Midbrain (tissue), 1 donor: ENCODE measurements at regions not wholly inside any gene's neighbourhood (a gene's known extent, or its start where the extent isn't known, plus 50 kb on each side); places are given as distances from the start of the nearest gene placed in this dataset.

ENCODE experiments used
- DNase-seq: peaks from one replicate; lab custom pipeline; 2025; lab: John Stamatoyannopoulos, UW

- DNase-seq, result no peak
Observed at GRCh38 chr2:19545507-19545906, 187.1 kb upstream of the OSR1 start.

GRCh38 chr2:19543663-19544383 is 185.4 kb upstream of the OSR1 start:
- no peak for DNase-seq

GRCh38 chr2:19542796-19543662 is 184.6 kb upstream of the OSR1 start:
- no peak for DNase-seq

GRCh38 chr2:19541884-19542283 is 183.5 kb upstream of the OSR1 start:
- no peak for DNase-seq

GRCh38 chr2:19540739-19541525 is 182.5 kb upstream of the OSR1 start:
- DNase-seq, result no peak

- no peak for DNase-seq
Observed at GRCh38 chr2:19538411-19538963, 180.1 kb upstream of the OSR1 start.

- DNase-seq, result no peak
Observed at GRCh38 chr2:19536136-19536535, 177.7 kb upstream of the OSR1 start.

GRCh38 chr2:19532547-19533196 is 174.2 kb upstream of the OSR1 start:
- no peak for DNase-seq

GRCh38 chr2:19529677-19530076 is 171.3 kb upstream of the OSR1 start:
- no peak for DNase-seq

GRCh38 chr2:19527771-19528170 is 169.3 kb upstream of the OSR1 start:
- DNase-seq, result no peak

GRCh38 chr2:19525313-19525712 is 166.9 kb upstream of the OSR1 start:
- no peak for DNase-seq

GRCh38 chr2:19519045-19519444 is 160.6 kb upstream of the OSR1 start:
- no peak for DNase-seq

- DNase-seq, result no peak
Observed at GRCh38 chr2:19507137-19507536, 148.7 kb upstream of the OSR1 start.

- no peak for DNase-seq
Observed at GRCh38 chr2:19505199-19506136, 147.0 kb upstream of the OSR1 start.

GRCh38 chr2:19504400-19505198 is 146.2 kb upstream of the OSR1 start:
- no peak for DNase-seq

GRCh38 chr2:19503915-19504314 is 145.5 kb upstream of the OSR1 start:
- no peak for DNase-seq

GRCh38 chr2:19503406-19503805 is 145.0 kb upstream of the OSR1 start:
- DNase-seq, result no peak

GRCh38 chr2:19500126-19500525 is 141.7 kb upstream of the OSR1 start:
- DNase-seq, result no peak

GRCh38 chr2:19496646-19497045 is 138.2 kb upstream of the OSR1 start:
- no peak for DNase-seq

GRCh38 chr2:19494241-19494640 is 135.8 kb upstream of the OSR1 start:
- DNase-seq, result no peak
